DMS79 (cell line): ENCODE measurements at regions not wholly inside any gene's neighbourhood (a gene's known extent, or its start where the extent isn't known, plus 50 kb on each side); places are given as distances from the start of the nearest gene placed in this dataset.
"Not testable (repeated sequence)": the region's sequence is repeated elsewhere in the genome, so short reads cannot be mapped to it uniquely, and the experiment has no call there.

Experiments used
- DNase-seq: peaks from one replicate; lab custom pipeline; 2025; lab: John Stamatoyannopoulos, UW

DNA sequence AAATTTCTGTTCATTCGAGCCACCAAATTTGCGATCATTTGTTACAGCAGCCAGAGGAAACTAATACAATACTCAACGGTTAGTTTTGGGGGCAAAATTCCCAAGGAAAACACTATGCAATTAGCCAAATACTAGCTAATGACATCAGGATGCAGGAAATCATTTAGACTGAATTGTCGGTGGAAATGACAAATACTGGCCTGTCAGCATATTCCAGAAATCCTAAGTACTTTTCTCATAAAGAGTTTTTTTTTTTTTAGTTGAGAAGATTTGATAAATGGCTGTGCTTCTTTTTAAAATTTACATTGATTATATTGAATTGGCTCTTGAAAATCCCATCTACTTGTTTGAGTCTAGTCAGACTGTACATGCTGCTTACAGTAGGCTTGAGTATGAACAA, 410.1 kb downstream of the SUCLG1 start:
- DNase-seq: no peak

DNA sequence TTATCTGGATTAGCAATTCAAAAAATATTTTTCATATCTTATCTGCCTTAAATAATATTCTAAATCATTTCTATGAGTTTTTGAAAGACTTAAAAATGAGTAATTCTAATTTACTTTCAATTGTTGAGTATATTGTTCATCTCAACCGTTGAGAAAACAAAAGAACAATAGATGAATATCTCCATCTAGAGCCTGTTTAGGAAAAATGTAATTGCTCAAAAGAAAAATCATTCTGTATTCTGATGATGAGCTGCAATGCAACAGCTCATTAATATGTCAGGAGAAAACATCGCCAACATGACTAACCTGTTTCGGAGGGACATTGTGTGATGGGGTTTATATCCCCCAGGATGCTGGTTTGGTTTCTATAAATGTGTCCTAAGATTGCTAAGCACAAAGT, 417.6 kb downstream of the SUCLG1 start:
- DNase-seq: no peak

DNA sequence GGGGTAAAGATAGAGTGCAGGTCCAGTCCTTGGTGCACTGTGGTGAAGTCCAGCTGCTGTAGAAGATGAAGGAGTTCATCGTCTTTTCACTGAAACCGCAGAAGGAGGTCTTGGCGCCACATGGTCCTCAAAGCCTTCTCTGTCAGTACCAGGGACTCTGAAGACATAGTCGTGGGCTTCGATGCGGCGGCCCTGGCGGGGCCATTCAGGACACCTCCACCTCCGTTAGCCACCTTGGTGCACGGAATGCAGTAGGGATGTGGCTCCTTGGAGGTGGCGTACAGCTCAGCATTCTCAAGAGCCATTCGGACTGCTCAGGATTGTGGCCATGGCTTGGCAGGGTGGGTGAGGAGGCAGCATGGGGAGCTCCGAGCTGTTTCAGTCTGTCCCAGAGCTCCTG, 418.8 kb downstream of the SUCLG1 start:
- no peak for DNase-seq

DNA sequence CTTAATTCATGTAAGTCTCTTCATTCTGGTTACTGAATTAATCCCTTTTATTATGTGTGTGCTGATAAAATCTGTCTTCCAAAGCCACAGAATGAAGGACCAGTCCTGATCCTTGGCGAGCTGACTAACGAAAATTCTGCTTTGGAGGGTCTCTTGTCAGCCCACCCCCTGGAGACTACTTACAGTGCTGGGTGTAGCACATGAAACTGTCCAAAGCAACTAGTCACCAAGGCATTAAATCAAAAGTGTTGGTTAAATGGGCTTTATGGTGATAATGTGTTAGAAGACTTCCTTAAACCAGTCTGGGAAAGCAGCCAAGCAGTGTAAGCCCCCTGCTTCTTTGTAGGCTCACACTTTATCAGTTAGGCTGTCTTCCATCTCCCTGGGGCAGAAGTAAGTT, 420.2 kb downstream of the SUCLG1 start:
- DNase-seq: no peak

DNA sequence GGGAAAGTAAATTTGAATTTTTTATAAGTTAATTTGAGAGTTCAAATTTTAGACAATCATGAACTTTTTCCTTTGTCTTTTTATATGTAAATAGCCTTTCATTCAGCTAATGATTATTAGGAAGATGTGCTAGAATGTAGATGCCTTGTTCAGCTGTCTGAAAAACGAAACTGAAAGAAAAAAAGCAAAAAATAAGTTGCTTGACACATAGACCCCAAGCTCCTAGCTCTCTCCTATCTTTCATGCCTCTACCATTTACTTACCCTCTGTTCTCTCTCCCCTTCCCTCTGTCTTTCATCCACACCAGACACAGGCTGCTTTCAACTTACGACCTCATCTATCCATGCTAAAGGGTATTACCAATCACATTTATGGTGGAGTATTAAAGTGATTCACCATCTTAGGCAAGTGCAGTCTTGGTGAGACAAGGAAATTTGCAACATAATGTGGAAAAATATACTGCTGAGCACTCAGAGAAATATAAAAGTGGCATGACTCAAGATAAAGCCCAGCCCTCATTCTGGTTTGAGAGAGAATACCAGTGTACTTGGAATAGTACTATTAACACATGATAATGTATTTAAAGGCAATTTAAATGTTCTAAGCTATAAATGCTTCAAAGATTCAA, 425.6 kb downstream of the SUCLG1 start:
- DNase-seq: no peak

DNA sequence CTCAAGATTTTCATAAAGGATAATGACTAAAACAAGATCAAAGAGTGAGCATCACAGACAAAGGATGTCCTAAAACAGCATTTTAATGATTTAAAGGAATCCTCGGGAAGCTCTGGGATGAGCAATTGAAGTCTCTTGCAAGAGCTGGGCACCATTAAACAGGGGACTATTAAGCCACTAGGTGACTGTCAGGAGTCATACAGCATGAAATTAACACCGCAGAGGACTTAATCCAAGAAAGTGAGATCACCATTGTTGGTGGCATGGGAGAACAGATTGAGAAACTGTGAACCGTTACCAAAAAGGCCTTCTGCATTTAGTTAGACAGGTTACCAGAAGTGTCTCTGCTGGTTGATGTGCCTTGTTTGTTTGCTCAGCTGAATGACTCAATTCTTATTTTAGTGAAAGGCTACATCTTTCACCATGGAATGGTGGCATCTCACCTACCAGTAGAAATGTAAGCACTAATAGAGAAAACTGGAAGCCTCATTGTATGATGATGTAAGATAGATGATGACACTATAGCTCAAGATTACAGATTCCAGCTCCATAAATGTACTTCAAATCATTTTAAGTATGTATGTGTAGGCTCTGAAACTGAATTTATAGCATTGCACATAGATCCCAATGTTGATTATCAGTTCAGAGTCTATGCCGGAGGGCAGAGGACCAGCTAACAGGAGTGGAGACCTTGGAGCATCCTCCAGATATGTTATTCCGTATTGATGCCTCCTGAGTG, 427.6 kb downstream of the SUCLG1 start:
- DNase-seq: no peak

DNA sequence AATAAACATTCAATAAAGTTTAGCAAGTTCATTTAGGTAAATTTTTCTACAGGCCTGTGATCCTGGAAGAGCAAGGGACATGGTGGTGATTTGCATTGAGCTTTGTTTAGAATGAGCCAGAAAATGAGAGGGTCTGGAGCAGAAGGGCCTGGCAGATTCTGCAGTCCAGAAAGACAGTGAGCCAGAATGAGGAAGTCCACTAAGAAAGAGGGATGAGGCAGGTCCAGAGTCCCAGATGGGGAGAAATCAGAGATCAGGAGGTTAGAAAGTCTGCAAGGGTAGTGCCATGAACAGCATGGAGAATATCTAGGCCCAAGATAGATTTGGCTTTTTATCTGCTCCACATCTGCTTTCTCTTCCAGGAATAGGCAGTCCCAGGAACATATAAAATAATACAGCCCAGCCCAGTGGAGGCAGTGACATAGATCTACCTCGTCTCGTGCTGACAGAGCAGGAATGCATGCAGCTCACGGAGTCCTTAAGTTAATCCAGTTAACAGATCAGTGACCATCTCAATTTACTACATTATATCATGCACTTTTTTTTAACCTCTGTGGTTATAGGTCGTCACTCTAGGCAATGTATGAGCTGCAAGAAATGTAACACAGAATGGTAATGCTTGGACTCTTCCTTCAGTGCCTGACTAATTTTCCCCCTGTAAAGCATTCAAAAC, 429.0 kb downstream of the SUCLG1 start:
- no peak for DNase-seq

DNA sequence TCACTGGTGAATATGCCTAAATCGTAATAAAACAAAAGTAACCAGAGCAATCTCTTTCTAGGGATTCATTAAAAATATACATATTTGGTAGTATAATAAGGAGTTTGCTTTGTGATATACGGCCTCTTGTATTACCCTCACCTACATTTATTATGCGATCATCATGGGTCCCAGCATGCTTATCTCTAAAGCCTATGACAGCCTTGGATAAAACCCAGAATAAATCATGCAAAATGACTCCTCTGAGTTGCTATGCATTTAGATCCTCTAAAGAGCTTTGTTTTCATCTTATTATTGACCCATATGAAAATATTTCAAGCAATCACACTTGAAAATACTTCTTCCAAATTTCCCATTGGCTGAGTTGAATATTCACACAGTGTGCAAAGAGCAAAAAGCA, 432.3 kb downstream of the SUCLG1 start:
- no peak for DNase-seq

DNA sequence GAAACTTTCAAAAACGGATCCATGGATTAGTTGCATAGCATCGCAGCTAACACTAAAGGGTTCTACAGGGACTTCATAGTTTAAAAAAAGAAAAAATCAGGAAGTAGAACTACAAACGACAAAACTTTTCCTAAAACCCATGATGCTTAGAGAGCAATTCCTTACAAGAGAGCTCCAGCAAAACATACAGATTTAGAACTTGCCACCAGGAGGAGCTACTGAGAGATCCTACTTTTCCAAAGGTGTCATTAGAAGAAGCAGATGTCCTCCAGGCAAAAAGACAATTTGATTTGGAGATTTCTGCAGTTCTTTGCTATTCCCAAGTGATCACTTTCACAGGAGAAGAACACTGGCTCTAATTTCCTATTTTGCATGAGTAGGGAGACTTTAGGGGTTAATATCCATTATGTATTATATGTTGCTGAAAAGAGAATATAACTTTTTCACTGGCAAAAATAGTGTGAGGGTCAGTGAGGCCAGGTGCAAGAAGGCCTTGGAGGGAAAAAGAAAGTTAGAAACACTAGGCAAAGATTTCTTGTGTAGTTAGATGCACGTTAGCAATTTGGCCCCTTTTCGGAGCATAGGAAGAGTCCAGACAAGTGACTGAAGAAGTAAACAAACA, 436.2 kb downstream of the SUCLG1 start:
- DNase-seq: no peak

DNA sequence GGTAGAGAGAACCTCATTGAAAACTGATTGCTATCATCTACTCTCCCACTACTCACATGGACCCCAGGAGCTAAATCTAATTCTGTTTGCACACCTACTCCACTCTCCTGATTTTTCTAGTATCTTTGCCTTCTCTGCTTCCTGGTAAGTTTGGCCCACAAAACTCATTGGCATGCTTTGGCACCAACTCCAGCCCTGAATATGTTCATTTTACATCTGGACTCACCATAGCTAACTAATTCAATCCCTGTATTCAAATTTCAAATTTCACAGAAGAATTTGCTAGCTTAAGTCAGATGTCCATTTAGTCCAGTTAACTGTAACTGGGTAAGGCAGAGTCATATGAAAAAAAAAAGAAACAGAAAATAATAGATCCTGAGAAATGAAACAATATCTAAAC, 442.1 kb downstream of the SUCLG1 start:
- no peak for DNase-seq

DNA sequence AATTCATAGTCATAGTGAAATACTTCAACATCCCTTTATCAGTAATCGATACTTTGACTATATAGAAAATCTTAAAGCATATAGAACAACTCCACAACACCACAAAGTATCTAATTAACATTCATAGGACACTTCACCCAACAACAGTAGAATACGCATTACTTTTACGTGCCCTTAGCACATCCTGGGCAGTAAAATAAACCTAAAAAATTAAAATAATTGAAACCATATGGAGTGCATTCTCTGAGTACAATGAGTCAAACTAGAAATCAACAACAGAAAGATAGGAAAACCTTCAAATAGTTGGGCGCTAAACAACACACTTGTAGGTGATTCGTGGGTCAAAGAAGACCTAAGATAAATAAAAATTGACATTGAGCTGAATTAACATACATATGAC, 442.9 kb downstream of the SUCLG1 start:
- DNase-seq: no peak

DNA sequence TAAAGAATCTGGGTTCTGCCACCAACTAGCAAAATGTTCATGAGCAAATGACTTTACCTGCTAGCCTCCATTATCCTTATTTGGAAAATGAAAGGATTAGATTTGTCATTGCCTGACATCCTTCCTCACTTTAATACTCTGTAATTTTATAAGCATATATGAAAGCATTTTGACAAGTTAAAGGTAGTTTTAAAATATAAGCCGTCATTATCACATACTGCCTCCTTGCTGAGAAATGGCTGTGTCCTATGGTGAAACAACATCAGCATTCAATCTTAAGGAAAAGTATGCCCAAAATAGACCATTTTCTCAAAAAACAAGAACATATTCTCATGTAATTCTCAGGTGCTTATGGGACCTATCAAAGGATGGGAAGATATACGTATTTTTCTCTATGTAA, 461.2 kb downstream of the SUCLG1 start:
- DNase-seq: no peak

DNA sequence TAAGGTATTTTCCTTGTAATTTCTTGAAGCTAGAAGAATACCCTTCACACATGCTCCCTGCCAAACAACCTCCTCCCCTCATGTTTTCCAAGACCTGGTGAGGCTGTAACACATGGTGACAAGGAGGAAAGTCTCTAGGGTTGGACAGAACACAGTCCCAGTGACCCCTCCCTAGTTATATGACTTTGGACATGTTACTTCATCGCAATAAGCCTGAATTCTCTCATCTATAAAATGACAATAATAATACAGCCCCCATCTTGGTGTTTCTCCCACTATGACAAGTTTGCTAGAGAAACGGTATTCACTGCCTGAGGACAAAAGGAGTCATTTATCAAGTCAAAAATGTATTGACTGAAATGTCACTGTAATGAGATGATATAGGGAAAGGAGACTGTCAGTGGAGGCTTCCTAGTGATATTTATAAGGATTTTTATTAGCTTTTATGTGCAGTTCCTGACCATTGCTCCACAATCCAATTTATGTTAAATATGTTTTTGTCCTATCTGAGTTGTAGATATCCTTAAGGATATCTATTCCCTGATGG, 464.4 kb downstream of the SUCLG1 start:
- DNase-seq: no peak

DNA sequence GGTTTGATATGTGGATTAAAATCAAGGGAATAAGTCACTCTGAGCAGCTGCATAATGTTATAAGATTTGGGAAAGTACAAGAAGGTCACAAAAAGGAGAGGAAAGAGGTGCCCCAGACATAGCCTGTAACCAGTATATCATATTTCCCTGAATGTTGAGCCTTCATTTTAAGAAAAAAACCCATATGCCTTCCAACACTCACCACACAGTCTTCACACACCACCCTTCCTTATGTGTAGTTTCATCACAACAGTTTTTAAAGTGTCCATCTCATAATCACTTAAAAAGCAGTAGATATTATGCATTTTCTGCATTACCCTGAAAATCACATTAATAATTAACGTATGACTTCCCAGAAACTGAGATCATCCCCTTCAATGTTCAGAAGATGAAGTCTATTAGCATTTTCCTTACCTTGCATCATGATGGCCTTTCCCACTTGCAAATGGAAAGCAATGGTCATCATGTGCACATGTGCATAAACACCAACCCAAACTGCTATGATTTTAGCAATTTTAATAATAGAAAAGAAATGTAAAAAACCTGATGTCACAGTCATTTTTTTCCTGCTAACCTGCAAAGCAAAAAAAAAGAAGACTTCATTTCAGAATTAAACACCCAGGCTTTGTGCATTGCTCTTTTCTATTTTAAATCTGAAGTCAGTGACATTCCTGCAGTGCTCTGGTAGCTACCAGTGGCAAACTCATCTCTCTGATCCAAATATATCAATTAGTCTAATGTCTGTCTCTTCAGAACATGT, 465.0 kb downstream of the SUCLG1 start:
- DNase-seq: no peak

DNA sequence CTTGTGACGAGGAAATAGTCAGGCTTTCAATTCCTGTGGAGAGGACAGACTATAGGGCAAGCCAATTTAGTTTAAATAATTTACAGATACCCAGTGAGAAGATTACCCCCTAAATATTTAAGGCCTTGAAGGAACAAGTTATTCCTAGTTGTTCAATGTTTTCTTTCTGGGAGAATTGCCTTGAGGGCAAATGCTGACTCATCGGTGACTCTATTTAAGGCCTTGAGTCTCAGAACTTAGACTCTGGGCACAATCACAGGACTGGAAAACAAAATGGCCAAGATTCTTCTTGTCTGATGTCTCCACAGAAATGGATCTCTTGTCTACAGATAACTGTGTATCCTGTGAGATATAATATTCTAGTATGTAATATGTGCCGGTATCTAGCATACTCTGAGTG, 467.1 kb downstream of the SUCLG1 start:
- no peak for DNase-seq

DNA sequence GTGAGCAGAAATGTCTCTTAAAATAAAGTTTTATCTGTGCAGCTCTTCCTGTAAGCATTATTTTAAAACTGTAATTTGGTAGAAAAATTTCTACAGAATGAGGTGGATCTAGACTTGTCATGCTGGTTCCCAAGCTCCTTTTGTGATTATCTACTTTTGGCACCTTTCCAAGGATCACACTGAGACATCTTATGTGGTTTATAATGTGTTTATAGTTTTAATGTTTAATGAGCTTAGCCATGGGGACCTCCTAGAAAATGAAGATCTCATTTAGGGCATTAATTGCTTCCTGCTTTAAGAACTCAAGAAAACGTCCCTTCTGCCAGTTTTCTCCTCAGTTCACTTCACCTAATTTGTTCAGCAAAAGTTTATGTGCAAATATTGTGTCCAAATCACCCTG, 468.4 kb downstream of the SUCLG1 start:
- no peak for DNase-seq

DNA sequence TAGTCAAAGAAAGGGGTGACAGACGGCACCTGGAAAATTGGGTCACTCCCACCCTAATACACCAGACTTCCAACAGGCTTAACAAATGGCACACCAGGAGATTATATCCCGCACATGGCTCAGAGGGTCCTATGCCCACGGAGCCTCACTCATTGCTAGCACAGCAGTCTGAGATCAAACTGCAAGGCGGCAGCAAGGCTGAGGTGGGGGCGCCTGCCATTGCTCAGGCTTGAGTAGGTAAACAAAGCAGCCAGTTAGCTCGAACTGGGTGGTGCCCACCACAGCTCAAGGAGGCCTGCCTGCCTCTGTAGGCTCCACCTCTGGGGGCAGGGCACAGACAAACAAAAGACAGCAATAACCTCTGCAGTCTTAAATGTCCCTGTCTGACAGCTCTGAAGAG, 482.5 kb downstream of the SUCLG1 start:
- not testable (repeated sequence) for DNase-seq

DNA sequence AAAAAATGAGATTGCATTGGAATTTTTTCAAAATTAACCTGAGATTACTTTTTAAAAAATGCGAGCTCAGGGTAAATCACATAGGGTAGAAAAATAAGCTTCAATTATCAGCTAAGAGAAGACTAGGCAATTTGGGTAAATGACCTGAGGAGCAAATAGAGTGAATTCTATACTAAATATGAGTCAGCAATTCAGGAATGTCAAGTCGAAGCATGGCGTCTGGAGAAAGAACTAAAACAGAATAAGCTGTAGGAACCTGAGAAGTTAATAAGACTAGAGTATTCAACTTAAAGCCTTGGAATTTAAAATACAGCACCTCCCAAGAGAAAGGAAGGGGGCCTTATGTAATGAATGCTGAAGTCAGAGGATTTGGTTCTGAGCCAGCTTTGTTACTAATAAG, 487.0 kb downstream of the SUCLG1 start:
- DNase-seq: no peak

DNA sequence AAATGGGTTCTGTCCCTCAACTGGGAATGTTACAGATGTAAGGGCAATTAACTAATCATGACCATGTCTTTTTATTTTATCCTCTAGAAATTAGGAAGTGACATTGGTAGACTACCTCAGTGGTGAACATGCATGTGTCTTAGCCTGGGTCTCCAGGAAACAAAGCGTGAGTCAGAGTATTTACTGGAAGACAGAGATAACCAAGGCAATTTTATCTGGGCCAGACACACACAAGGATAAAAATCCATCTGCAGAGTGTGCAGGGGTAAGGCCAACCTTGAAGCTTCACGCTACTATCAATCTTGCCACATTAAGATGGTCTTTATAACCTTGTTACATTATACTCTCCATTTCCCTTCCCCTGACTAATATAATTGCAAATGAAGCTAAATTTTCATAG, 487.5 kb downstream of the SUCLG1 start:
- no peak for DNase-seq

DNA sequence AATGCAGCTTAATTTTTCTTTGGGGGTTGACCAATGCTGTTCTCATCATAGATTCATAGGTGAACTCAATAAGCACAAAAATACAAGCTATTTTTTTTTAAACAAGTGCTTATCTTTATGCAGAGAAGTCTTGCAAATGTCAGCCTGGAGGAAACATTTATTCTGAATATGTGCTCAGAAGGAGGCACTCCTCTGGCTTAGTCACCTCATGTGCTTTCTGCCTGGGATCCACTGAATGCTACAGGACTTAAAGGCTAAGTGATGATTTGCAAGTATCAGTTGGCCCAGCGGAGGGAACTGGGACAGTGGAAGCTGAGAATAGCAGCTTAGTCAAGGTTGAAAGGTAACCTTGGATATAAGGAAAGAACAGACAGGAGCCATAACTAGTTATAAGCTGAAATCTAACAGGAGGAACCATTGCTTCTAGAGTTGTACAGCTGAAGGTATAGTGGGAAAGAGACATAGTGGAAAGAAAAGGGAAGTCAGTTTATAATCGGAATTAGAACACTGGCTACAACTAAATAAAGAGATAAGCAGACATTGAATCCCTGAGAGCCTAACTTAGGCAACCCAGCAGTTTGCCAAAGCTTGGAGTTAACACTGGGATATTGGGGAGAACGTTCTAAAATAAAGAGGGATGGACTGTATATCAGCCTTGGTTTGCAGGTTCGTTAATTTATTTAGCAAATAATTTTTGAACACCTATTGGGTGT, 488.7 kb downstream of the SUCLG1 start:
- no peak for DNase-seq

DNA sequence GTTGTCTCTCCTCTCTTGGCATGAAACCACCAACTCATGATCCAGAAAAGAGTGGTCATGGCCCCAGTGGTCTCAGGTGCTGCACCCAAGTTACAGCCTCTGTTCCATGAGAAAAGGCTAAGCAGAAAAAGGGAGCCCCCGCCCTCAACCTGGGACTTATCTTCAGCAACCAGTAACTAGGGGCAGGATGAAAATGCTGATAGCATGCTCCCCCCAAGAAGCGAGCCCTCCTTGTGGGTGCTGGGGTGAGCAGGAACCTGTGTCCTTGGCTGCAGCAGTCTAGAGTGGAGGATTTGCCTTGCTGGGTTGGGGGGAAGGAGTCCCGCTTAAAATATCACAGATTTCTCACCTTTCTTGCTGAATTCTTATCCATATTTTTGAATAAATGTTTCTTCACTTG, 490.0 kb downstream of the SUCLG1 start:
- DNase-seq: no peak
